HL-60 (cell line): ENCODE measurements at regions not wholly inside any gene's neighbourhood (a gene's known extent, or its start where the extent isn't known, plus 50 kb on each side); places are given as distances from the start of the nearest gene placed in this dataset.

Source experiments
- CTCF ChIP-seq: IDR thresholded peaks from one replicate; pipeline ENCODE4 v1.5.1; 2011; ENCODE audit warnings: low read length, control low read depth, inconsistent platforms; ENCODE audit not compliant: insufficient read depth
- TF ChIP-seq, protein P1 (sequence below): IDR thresholded peaks from 2 replicates; pipeline ENCODE4 v1.6.1; 2012; ENCODE audit warnings: low read depth; ENCODE audit not compliant: insufficient replicate concordance

DNA sequence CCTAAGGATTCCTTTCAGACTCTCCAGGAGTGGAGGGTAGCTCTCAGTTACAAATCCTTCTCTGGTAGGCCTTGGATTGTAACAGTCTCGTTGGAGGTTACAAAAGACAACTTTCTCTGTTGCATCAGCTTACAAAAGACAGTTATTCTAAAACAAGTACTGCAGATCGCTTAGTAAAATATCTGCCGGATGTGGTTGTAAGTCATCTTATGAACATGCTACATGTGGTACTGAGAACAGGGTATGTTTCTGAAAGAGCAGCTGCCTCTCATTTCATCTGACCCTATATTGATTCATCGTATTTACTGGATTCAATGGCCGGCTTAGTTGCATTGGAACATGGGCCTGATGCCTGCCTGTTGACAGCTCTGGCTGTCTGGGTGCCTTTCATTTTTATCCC, 157.4 kb downstream of the PTCSC3 start:
- TF ChIP-seq CTCF: no peak
- TF ChIP-seq, protein P1, sequence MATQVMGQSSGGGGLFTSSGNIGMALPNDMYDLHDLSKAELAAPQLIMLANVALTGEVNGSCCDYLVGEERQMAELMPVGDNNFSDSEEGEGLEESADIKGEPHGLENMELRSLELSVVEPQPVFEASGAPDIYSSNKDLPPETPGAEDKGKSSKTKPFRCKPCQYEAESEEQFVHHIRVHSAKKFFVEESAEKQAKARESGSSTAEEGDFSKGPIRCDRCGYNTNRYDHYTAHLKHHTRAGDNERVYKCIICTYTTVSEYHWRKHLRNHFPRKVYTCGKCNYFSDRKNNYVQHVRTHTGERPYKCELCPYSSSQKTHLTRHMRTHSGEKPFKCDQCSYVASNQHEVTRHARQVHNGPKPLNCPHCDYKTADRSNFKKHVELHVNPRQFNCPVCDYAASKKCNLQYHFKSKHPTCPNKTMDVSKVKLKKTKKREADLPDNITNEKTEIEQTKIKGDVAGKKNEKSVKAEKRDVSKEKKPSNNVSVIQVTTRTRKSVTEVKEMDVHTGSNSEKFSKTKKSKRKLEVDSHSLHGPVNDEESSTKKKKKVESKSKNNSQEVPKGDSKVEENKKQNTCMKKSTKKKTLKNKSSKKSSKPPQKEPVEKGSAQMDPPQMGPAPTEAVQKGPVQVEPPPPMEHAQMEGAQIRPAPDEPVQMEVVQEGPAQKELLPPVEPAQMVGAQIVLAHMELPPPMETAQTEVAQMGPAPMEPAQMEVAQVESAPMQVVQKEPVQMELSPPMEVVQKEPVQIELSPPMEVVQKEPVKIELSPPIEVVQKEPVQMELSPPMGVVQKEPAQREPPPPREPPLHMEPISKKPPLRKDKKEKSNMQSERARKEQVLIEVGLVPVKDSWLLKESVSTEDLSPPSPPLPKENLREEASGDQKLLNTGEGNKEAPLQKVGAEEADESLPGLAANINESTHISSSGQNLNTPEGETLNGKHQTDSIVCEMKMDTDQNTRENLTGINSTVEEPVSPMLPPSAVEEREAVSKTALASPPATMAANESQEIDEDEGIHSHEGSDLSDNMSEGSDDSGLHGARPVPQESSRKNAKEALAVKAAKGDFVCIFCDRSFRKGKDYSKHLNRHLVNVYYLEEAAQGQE: no peak
